Pancreas (tissue), 10 donors: ENCODE measurements at regions not wholly inside any gene's neighbourhood (a gene's known extent, or its start where the extent isn't known, plus 50 kb on each side); places are given as distances from the start of the nearest gene placed in this dataset.

Experiments used
- ATAC-seq, 4 donors: fragments of 200-7000 bp; cut with Tn5 transposase; one replicate each; pipeline versions ENCODE4 v1.8.0 to v1.9.1; 2020; ENCODE audit warnings: mild to moderate bottlenecking in 4 of 4, moderate library complexity in 4 of 4
- DNase-seq, 6 donors: peaks; one replicate each; pipeline ENCODE4 v3.0.0-alpha.2; 2020
- FAIRE-seq: peaks from 2 replicates; lab custom pipeline; 2012; peaks lifted over from hg19 to GRCh38; lab: Jason Lieb, UNC
- H3K27ac ChIP-seq, 4 donors: fragments of 200-600 bp; sonication (generic); 1 replicate in 3 of 4; 2 replicates in 1 of 4; pipeline versions ENCODE4 v1.5.0 to v1.8.0; 2020
- H3K27me3 ChIP-seq, 4 donors: fragments of 200-600 bp; one replicate each; pipeline ENCODE4 v1.8.0; 2021
- H3K36me3 ChIP-seq, 3 donors: fragments of 200-600 bp; sonication (generic) in 1 of 3; one replicate each; pipeline versions ENCODE4 v1.5.0 to v1.8.0; 2020 to 2021
- H3K4me1 ChIP-seq, 3 donors: fragments of 200-600 bp; one replicate each; pipeline ENCODE4 v1.8.0; 2021
- H3K4me3 ChIP-seq, 4 donors: fragments of 200-600 bp; sonication (generic) in 2 of 4; one replicate each; pipeline versions ENCODE4 v1.5.0 to v1.8.0; 2020 to 2021
- H3K9me3 ChIP-seq, 4 donors: fragments of 200-600 bp; one replicate each; pipeline ENCODE4 v1.8.0; 2021
- WGBS, 2 donors: extraction: QIAGEN DNeasy Blood & Tissue Kit; methylation state at CpG; one replicate each; pipeline ENCODE4 v1.1.7; 2013; 5-methylcytosine and 5-hydroxymethylcytosine counted together
- intact Hi-C, 3 donors: fragments of 100-400 bp; cut with DNase I; formaldehyde crosslinking; loops; one replicate each; pipeline versions ENCODE4 v1.11.1 to v1.14.2; 2022
- TF ChIP-seq, protein P1 (sequence below), 4 donors: fragments of 200-600 bp; sonication (generic) in 3 of 4; IDR thresholded peaks; one replicate each; pipeline versions ENCODE4 v1.5.0 to v1.8.0; 2021; ENCODE audit warnings: antibody characterized with exemption in 4 of 4
- donor health status: healthy with polysubstance abuse.
- donor health status: DM: no; HTN: no; CAD: no; lungs with moderate emphysema.
- donor health status: DM: no; HTN: no; CAD: no.
- donor health status: control.
- donor health status: control.
- donor health status: Bipolar disorder and iron deficiency.
- donor health status: DM: yes; HTN: yes; CAD: no.
- donor health status: DM: no; HTN: no; CAD: no.
- donor health status: DM: no; HTN: no; CAD: no.
- donor health status: DM: yes; HTN: yes; CAD: no.

DNA sequence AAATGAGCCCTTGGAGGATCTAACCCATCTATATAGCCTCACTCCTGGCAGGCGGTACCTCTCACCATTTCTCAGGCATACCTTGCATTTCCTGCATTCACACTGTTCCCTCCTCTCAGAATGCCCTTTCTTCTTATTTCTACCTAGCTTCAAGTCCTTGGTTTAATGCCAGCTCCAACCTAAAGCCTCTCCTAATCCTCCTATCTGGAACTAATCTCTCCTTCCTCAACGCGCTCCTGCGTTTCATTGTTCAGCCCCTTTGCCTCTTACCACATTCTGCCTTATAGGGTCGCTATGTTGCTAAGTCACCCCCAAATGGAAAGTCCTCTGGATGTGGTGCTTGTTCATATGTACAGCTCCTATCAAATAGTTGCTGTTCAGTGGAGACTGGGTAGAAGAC, 288.5 kb upstream of the TUT7 start:
- 95% methylated on average over 5 of the region's 5 CpGs for WGBS, 2 donors
- ATAC-seq (no peak), DNase-seq (no peak), FAIRE-seq (no peak)
- H3K27ac ChIP-seq: no peak overlapping the region
- H3K9me3 ChIP-seq: no peaks in the 10 kb centered on the region
- intact Hi-C loops: no loop called here
- H3K4me3 ChIP-seq: no peak overlapping the region
- H3K36me3 ChIP-seq: no peaks in the 10 kb centered on the region
- no peaks in the 10 kb centered on the region for H3K27me3 ChIP-seq
- H3K4me1 ChIP-seq: peaks cover 6 to 12% (median 8%) of the 10 kb centered on the region in 3 donors
- TF ChIP-seq, protein P1, sequence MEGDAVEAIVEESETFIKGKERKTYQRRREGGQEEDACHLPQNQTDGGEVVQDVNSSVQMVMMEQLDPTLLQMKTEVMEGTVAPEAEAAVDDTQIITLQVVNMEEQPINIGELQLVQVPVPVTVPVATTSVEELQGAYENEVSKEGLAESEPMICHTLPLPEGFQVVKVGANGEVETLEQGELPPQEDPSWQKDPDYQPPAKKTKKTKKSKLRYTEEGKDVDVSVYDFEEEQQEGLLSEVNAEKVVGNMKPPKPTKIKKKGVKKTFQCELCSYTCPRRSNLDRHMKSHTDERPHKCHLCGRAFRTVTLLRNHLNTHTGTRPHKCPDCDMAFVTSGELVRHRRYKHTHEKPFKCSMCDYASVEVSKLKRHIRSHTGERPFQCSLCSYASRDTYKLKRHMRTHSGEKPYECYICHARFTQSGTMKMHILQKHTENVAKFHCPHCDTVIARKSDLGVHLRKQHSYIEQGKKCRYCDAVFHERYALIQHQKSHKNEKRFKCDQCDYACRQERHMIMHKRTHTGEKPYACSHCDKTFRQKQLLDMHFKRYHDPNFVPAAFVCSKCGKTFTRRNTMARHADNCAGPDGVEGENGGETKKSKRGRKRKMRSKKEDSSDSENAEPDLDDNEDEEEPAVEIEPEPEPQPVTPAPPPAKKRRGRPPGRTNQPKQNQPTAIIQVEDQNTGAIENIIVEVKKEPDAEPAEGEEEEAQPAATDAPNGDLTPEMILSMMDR (IDR thresholded peaks at IDR 0.05): no peak

DNA sequence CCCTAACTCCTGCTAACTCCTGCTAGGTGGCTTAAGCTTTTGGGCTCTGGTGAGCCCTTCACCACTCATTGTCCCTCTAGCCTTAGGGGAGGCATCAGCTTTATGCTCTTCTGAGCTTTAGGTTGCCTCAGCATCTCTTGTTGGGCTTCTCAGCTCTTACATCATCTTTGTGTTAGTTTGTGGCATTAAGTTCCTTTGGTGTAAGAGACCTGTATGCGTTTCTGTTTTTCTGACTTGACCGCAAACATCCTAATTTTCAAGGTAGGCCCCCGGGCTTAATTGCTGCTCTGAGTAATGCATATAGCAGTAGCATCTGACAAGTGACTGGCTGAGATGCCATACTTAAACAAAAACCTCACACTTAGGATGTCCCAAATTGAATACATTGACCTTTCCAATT, 287.8 kb upstream of the TUT7 start:
- TF ChIP-seq, protein P1 (IDR thresholded peaks at IDR 0.05): no peak
- DNase-seq (no peak), ATAC-seq (no peak), FAIRE-seq (no peak)
- WGBS, 2 donors: 88 to 91% methylated on average over 3 of the region's 3 CpGs
- no peaks in the 10 kb centered on the region for H3K27me3 ChIP-seq
- no peaks in the 10 kb centered on the region for H3K9me3 ChIP-seq
- H3K36me3 ChIP-seq: no peaks in the 10 kb centered on the region
- no peak overlapping the region for H3K27ac ChIP-seq
- peaks cover 6 to 12% (median 8%) of the 10 kb centered on the region in 3 donors for H3K4me1 ChIP-seq
- H3K4me3 ChIP-seq: no peak overlapping the region
- intact Hi-C loops: no loop called here

DNA sequence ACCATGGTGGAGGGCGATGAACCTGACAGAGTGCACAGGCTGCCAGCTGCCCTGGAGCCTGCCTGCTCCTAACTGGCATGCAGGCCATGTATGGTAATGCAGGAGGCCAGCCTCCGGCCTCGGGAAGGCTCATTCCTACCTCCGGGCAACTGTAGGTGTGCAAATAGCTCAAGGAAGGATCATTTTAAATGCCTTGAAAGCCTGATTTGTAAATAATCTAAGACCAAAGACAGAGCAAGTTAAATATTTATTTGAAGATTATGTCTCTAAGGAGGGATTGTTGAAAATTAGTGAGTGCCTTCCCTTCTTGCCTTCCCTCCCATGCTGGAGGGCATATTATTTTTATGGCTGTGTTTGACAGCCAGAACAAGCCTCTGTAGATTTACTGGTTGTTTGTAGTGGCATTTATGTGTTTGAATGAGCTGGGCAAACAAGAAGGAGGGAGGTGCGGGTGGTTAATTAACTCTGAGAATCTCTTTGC, 285.7 kb upstream of the TUT7 start:
- no peak overlapping the region for H3K4me3 ChIP-seq
- whole genome bisulfite sequencing, 2 donors: 30 to 32% methylated on average over 5 of the region's 5 CpGs
- no peaks in the 10 kb centered on the region for H3K9me3 ChIP-seq
- intact Hi-C loops: no loop called here
- H3K36me3 ChIP-seq: no peaks in the 10 kb centered on the region
- peaks cover 6 to 12% (median 8%) of the 10 kb centered on the region in 3 donors for H3K4me1 ChIP-seq
- DNase-seq (peak in 1 of 6 donors; percentile 12), ATAC-seq (peak; percentile 45 to 76 (median 60)), FAIRE-seq (no peak)
- H3K27me3 ChIP-seq: no peaks in the 10 kb centered on the region
- TF ChIP-seq, protein P1 (IDR thresholded peaks at IDR 0.05): peak in 2 of 4 donors; percentile 21 to 28
- no peak overlapping the region for H3K27ac ChIP-seq

DNA sequence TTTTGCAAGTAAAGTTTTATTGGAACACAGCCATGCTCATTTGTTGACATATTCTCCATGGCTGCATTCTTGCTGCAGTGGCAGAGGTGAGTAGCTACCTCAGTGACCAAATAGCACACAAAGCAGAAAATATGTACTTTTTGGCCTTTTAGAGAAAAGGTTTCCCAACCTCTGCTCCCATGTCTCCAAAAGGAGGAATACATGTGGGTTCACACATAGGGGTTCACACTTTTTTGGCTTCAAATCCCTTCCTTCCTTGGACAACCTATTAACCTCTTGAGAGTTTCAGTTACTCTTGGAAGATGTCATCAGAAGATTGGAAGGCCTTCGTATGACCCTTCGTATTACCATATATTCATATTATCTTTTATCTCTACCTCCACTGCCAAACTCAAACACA, 285.1 kb upstream of the TUT7 start:
- no peak overlapping the region for H3K27ac ChIP-seq
- no peak overlapping the region for H3K4me3 ChIP-seq
- DNase-seq: no peak
- no peak for FAIRE-seq
- WGBS, 2 donors: 78 to 85% methylated on average over 2 of the region's 2 CpGs
- H3K4me1 ChIP-seq: peaks cover 6 to 12% (median 8%) of the 10 kb centered on the region in 3 donors
- intact Hi-C loops: no loop called here
- no peaks in the 10 kb centered on the region for H3K9me3 ChIP-seq
- ATAC-seq: peak in 3 of 4 donors; percentile 34 to 47 (median 35)
- no peaks in the 10 kb centered on the region for H3K27me3 ChIP-seq
- TF ChIP-seq, protein P1 (IDR thresholded peaks at IDR 0.05): no peak
- no peaks in the 10 kb centered on the region for H3K36me3 ChIP-seq

DNA sequence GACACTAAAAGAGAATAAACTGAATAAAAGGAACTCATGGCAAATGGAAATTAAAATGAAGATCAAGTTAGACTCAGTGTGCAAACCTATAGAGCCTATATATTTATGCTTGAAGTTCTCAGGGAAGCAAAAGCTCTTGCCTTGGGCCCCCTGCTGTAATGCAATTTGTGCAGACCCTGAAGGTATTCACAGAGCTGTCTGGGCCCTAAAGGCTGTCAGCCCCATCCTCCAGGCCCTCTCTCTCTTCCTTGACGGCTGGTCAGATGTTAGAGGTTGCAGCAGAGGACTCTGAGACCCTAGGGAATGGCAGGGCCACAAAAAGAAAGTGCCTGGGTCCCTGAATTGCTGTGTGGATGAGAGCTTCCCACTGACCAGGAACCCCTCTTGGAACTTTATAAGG, 283.9 kb upstream of the TUT7 start:
- intact Hi-C loops: no loop called here
- FAIRE-seq (no peak), DNase-seq (no peak), ATAC-seq (no peak)
- no peaks in the 10 kb centered on the region for H3K9me3 ChIP-seq
- no peaks in the 10 kb centered on the region for H3K27me3 ChIP-seq
- H3K36me3 ChIP-seq: no peaks in the 10 kb centered on the region
- H3K27ac ChIP-seq: no peak overlapping the region
- peaks cover 6 to 12% (median 8%) of the 10 kb centered on the region in 3 donors for H3K4me1 ChIP-seq
- 100% methylated on average over 1 of the region's 1 CpG for WGBS, 2 donors
- no peak overlapping the region for H3K4me3 ChIP-seq
- TF ChIP-seq, protein P1 (IDR thresholded peaks at IDR 0.05): no peak
